GM12875 (cell line): ENCODE measurements at regions not wholly inside any gene's neighbourhood (a gene's known extent, or its start where the extent isn't known, plus 50 kb on each side); places are given as distances from the start of the nearest gene placed in this dataset.

ENCODE experiments used
- H3K4me3 ChIP-seq: one replicate; pipeline ENCODE4 v1.5.1; 2011; ENCODE audit warnings: low read depth, low read length, control low read depth
- CTCF ChIP-seq: IDR thresholded peaks from 2 replicates; pipeline ENCODE4 v1.5.1; 2011; ENCODE audit warnings: low read depth, mild to moderate bottlenecking, control low read depth, inconsistent platforms, low read length, moderate library complexity, borderline replicate concordance; ENCODE audit not compliant: insufficient read depth

GRCh38 chr4:181549576-181550188, 693.5 kb upstream of the TENM3 start:
- TF ChIP-seq CTCF: no peak
- no peak overlapping the region for H3K4me3 ChIP-seq

GRCh38 chr4:181550381-181550780, 692.8 kb upstream of the TENM3 start:
- TF ChIP-seq CTCF: no peak
- H3K4me3 ChIP-seq: no peak overlapping the region

GRCh38 chr4:181559637-181560036, 683.6 kb upstream of the TENM3 start:
- H3K4me3 ChIP-seq: no peak overlapping the region
- no peak for TF ChIP-seq CTCF

- H3K4me3 ChIP-seq: no peak overlapping the region
- no peak for TF ChIP-seq CTCF
These were observed 680.8 kb upstream of the TENM3 start for GRCh38 chr4:181562399-181562798.

- TF ChIP-seq CTCF: no peak
- no peak overlapping the region for H3K4me3 ChIP-seq
These were observed 678.6 kb upstream of the TENM3 start for GRCh38 chr4:181564625-181565024.

GRCh38 chr4:181566490-181566889, 676.7 kb upstream of the TENM3 start:
- TF ChIP-seq CTCF: no peak
- H3K4me3 ChIP-seq: no peak overlapping the region

GRCh38 chr4:181569553-181569952, 673.6 kb upstream of the TENM3 start:
- peak; percentile 19; the same call in 1 of the 2 replicates for TF ChIP-seq CTCF
- no peak overlapping the region for H3K4me3 ChIP-seq
